Epithelial cell of proximal tubule (primary cell): ENCODE measurements at regions not wholly inside any gene's neighbourhood (a gene's known extent, or its start where the extent isn't known, plus 50 kb on each side); places are given as distances from the start of the nearest gene placed in this dataset.

Experiments
- DNase-seq: peaks from one replicate; pipeline ENCODE4 v3.0.0-alpha.2; 2011; ENCODE audit warnings: low read depth
- H3K4me3 ChIP-seq: 2 replicates; pipeline ENCODE4 v1.5.1; 2011; ENCODE audit warnings: low read depth, mild to moderate bottlenecking, low read length
- CTCF ChIP-seq: conservative IDR thresholded peaks from 2 replicates; pipeline ENCODE4 v1.5.1; 2012; ENCODE audit warnings: low read depth, mild to moderate bottlenecking, low read length

DNA sequence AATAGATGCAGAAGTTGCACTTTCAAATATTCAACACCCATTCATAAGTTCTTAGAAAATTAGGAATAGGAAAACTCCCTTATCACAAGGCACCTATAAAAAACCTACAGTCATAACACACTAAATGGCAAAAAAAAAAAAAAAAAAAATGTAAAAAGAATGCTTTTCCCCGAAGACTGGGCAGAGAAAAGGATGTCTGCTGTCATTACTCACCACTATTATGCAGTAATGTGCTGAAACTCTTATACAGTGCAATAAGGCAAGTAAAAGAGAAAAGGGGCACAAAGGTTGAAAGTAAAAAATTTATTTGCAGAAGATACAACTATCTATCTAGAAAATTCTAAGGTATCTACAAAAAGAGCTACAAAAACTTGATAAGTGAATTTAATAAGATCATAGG, 607.8 kb upstream of the ARID1B start:
- no peak for DNase-seq
- no peak for TF ChIP-seq CTCF
- H3K4me3 ChIP-seq = no peak overlapping the region

- no peak overlapping the region for H3K4me3 ChIP-seq
- DNase-seq = no peak
- TF ChIP-seq CTCF = no peak
These were observed 609.5 kb upstream of the ARID1B start for GRCh38 chr6:156167625-156168071.

DNA sequence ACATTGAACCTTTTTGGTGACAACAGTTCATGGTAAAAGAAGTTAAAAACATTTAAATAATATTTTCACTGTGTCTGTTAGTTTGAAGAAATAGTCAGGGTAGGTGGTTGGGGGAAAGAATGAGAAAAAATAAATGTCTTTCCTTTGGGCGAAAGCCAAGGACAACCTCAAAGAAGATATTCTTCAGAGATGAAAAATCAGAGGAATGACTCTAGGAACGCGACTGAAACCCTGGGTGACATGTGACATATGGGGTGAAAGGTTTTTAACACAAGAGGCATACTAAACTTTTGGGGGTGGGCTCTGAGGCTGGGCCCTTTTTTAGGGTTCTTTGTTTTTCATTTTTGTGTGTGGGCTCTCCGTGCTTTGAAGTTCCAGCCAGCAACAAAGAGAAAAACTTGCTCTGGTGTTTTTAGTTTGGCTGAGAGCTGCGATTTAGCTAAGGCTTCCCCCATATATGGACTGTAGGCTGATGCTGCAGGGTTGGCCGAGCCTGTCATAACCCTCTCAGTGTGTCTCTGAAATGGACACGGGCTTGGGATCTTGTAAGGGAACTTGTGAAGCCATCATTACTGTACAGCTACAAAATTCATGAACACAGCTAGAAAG, 610.1 kb upstream of the ARID1B start:
- no peak overlapping the region for H3K4me3 ChIP-seq
- DNase-seq = no peak
- TF ChIP-seq CTCF = no peak

DNA sequence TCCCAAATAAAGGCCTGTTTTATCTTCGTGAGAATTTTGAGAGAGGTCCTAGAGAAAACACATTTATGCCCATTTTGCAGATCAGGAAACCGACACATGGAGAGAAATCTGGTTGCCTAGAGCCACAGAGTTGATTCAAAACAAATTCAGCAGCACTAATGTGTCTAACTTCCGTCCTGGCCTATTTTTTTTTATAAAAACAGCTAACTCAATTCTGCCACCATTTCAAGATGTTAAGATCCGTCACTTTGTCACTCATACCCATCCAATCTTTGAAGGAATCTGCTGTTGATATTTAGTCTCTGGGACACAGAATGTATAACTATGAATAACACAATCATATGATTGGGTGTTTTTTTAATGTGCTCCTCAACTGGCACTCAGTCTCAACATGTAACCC, 611.1 kb upstream of the ARID1B start:
- TF ChIP-seq CTCF = no peak
- H3K4me3 ChIP-seq = no peak overlapping the region
- DNase-seq = no peak

DNA sequence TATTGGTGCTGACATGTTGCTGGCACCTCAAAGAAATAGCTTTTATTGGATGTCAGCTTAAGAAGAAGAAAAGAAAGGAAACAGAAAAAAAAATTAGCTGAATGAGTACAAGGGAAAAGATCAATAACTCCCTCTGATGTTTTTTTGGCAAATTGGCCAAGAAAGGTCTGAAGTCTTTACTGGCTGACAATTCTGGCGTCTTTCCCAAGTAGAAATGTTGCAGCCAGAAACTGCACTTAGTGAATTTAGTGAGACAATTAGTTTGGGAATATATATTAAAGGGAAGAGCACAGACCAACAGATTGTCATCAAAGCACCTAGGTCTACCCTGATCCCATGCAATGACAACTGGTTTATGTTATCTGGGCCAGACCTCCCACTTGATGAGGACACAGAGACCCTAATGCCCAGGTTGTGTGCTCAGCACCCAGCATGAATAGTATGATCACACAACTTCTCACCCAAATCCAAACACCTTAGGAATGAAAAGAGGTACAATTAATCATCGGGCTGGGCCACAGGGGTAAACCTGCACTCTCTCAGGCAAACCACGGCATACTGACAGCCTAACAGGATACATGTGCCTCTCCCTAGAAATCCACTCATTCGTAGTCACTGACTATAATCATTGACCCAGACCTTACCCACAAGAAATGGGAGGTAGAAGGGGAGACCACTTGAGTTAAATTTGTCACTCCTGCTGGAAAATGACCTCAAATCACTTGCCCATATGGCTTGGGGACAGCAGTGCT, 612.3 kb upstream of the ARID1B start:
- no peak for DNase-seq
- TF ChIP-seq CTCF = no peak
- no peak overlapping the region for H3K4me3 ChIP-seq

- no peak for TF ChIP-seq CTCF
- DNase-seq = no peak
- no peak overlapping the region for H3K4me3 ChIP-seq
These were observed 613.9 kb upstream of the ARID1B start for GRCh38 chr6:156163311-156163710.

DNA sequence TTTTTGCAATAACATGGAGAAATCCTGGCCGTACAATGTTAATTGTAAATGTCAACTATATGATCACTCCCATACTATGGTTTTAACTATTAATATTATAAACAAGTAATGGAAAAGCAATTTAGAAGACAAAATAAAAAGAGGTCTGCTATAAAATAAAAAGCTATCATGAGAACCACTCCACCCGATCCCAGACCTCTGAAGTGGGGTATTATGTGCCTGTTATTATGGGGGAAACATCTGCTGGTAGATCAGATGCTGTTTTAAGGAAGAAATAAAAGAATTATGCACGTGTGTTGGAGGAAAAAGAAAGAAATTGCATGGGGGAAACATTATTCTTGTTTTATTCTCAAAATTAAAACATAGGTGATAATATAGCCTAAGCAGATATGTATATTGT, 615.7 kb upstream of the ARID1B start:
- no peak overlapping the region for H3K4me3 ChIP-seq
- no peak for TF ChIP-seq CTCF
- no peak for DNase-seq
